ENCODE measurements at regions not wholly inside any gene's neighbourhood (a gene's known extent, or its start where the extent isn't known, plus 50 kb on each side); places are given as distances from the start of the nearest gene placed in this dataset.

DNA sequence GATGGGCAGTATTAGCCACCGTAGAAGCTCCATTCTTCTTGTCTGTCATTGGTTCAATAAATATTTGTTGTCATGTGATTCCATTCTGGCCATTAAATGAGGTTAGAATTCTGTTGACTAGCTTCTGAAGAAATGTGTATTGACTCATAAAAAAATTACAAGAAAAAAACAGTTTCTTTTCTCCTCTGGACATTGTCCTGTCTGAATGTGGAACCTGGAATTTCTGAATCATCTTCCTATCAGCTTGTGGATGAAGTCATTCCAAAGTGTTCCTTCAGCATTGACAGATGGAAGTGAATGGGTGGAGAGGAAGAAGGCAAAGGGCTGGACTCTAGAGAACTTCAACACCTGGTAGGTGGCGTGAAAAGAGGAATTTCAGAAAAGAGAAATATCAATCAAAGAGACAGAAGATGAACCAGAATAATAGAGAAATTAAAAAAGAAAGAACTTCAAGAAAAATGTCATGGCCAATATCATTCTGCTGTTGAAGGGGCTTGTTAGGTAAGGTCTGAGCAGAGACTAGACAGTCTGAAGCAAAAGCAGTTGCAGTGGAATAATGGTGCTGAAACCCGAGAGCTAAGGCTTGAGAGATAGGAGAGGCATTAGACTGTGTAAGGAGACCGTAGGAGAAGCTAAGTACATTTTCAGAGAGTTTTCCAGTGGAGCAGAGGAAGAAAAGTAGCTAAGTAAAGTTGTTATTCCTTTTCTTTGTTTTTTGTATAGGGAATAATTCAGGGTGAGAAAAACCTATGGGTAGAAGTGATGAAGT is 806.6 kb downstream of the SQOR start:
- Histone ChIP-seq H3K9me3 (ENCODE audit: control insufficient read depth, insufficient read depth, low read depth, low read length) (no peaks in the 10 kb centered on the region), H3K27ac (ENCODE audit: low read length) (no peak overlapping the region), H3K27me3 (ENCODE audit: control insufficient read depth, insufficient read depth, low read length) (no peaks in the 10 kb centered on the region), H3K4me1 (ENCODE audit: control insufficient read depth, insufficient read depth, low read length) (no peaks in the 10 kb centered on the region), H3K36me3 (ENCODE audit: control insufficient read depth, insufficient read depth, low read length) (no peaks in the 10 kb centered on the region), H3K4me3 (ENCODE audit: low read depth in 2 of 2, low read length in 2 of 2) (no peak overlapping the region)
- intact Hi-C loops (cut with micrococcal nuclease; ENCODE audit: unreplicated experiment) (no loop called here), in situ Hi-C loops (cut with HindIII; ENCODE audit: low pct_unique_long_range_greater_than_20kb, low sequenced_read_pairs) (no loop called here)
- POLR2A ChIA-PET: no interaction called here
- no peak for DNase-seq (ENCODE audit: low read depth, low spot score)
- BruUV-seq (replicated peaks): no TSS peak
- TF ChIP-seq, protein P1, sequence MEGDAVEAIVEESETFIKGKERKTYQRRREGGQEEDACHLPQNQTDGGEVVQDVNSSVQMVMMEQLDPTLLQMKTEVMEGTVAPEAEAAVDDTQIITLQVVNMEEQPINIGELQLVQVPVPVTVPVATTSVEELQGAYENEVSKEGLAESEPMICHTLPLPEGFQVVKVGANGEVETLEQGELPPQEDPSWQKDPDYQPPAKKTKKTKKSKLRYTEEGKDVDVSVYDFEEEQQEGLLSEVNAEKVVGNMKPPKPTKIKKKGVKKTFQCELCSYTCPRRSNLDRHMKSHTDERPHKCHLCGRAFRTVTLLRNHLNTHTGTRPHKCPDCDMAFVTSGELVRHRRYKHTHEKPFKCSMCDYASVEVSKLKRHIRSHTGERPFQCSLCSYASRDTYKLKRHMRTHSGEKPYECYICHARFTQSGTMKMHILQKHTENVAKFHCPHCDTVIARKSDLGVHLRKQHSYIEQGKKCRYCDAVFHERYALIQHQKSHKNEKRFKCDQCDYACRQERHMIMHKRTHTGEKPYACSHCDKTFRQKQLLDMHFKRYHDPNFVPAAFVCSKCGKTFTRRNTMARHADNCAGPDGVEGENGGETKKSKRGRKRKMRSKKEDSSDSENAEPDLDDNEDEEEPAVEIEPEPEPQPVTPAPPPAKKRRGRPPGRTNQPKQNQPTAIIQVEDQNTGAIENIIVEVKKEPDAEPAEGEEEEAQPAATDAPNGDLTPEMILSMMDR (IDR thresholded peaks at IDR 0.05): no peak
- no peak for ATAC-seq
- CTCF ChIA-PET: no interaction called here

DNA sequence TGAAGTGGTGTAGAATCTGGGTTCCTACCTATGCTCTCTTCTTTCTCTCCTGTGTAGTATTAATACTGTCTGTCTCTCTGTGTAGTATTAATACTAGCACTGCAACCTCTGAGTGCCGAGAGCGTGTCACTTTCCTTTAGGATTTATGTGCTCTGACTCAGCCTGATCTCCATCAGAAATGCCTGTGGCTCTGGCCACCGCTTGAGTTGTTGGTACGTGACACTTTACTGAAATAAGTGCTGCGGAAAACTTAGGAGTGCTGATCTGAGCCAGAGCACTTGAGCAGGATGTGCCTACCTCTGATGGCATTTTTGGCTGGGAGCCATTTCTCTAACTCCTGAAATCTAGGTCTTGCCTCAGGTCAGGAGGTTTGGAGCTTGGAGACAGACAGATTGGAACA is 807.4 kb downstream of the SQOR start:
- Histone ChIP-seq H3K27ac (ENCODE audit: low read length) (no peak overlapping the region), H3K36me3 (ENCODE audit: control insufficient read depth, insufficient read depth, low read length) (no peaks in the 10 kb centered on the region), H3K27me3 (ENCODE audit: control insufficient read depth, insufficient read depth, low read length) (no peaks in the 10 kb centered on the region), H3K9me3 (ENCODE audit: control insufficient read depth, insufficient read depth, low read depth, low read length) (no peaks in the 10 kb centered on the region), H3K4me1 (ENCODE audit: control insufficient read depth, insufficient read depth, low read length) (no peaks in the 10 kb centered on the region), H3K4me3 (ENCODE audit: low read depth in 2 of 2, low read length in 2 of 2) (no peak overlapping the region)
- ChIA-PET POLR2A (no interaction called here), CTCF (no interaction called here)
- no TSS peak for BruUV-seq (replicated peaks)
- DNase-seq (ENCODE audit: low read depth, low spot score): no peak
- intact Hi-C loops (cut with micrococcal nuclease; ENCODE audit: unreplicated experiment) (no loop called here), in situ Hi-C loops (cut with HindIII; ENCODE audit: low pct_unique_long_range_greater_than_20kb, low sequenced_read_pairs) (no loop called here)
- no peak for TF ChIP-seq SIN3A (IDR thresholded peaks at IDR 0.05; ENCODE audit: borderline replicate concordance, insufficient read depth, low read depth, low read length)
- TF ChIP-seq POLR2AphosphoS5 (IDR thresholded peaks at IDR 0.05; ENCODE audit: low read depth, low read length): no peak
- TF ChIP-seq, protein P2, sequence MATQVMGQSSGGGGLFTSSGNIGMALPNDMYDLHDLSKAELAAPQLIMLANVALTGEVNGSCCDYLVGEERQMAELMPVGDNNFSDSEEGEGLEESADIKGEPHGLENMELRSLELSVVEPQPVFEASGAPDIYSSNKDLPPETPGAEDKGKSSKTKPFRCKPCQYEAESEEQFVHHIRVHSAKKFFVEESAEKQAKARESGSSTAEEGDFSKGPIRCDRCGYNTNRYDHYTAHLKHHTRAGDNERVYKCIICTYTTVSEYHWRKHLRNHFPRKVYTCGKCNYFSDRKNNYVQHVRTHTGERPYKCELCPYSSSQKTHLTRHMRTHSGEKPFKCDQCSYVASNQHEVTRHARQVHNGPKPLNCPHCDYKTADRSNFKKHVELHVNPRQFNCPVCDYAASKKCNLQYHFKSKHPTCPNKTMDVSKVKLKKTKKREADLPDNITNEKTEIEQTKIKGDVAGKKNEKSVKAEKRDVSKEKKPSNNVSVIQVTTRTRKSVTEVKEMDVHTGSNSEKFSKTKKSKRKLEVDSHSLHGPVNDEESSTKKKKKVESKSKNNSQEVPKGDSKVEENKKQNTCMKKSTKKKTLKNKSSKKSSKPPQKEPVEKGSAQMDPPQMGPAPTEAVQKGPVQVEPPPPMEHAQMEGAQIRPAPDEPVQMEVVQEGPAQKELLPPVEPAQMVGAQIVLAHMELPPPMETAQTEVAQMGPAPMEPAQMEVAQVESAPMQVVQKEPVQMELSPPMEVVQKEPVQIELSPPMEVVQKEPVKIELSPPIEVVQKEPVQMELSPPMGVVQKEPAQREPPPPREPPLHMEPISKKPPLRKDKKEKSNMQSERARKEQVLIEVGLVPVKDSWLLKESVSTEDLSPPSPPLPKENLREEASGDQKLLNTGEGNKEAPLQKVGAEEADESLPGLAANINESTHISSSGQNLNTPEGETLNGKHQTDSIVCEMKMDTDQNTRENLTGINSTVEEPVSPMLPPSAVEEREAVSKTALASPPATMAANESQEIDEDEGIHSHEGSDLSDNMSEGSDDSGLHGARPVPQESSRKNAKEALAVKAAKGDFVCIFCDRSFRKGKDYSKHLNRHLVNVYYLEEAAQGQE (IDR thresholded peaks at IDR 0.05; ENCODE audit: insufficient read depth in 1 of 2, low read depth in 2 of 2, low read length in 1 of 2): no peak
- TF ChIP-seq, protein P1 (IDR thresholded peaks at IDR 0.05): no peak
- TF ChIP-seq TCF7L2 (IDR thresholded peaks at IDR 0.05; ENCODE audit: low read depth, low read length): no peak
- no peak for ATAC-seq
